ENCODE measurements at regions not wholly inside any gene's neighbourhood (a gene's known extent, or its start where the extent isn't known, plus 50 kb on each side); places are given as distances from the start of the nearest gene placed in this dataset.

DNA sequence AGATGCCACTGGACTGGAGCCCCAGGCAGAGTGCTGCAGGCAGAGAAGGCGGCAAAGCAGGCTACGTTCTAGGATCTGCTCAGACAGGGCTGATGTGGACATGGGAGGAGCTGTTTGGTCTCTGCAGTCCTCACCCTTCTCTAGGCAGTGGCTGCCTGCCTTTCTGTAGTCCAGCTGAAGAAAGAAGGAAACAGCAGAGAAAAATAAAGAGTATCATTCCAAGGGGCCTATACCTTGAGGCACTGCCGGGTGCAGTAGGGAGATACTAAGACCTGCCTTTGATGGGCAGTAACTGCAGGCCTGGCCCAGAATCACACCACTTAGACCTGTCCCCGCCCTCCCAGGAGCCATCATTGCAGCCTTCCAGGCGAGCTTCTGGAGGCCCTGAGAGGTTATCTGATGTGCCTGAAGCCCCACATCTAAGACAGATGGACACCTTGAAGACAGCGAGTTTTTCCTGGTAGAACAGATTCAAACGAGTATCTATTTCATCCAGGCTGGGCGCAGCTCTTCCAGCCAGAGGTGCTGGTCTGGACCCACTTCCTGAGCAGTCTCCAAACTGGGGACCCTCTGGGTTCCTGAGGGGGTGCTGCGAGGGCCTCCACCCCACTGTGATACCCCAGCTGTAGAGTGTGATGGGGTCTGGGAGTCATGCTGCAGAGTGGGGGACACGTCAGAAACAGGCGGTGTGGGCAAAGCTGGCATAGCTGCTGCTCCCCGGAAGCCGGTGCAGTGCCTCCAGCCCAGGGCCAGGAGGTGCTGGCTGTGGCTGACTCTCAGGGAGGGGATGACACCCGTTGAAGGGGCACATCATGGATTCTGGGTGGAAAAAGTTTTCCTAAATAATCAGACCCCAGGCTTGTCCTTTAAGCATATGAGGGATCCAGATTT lies 87.3 kb upstream of the OTOS start:
- ChIA-PET CTCF (no interaction called here), POLR2A (interaction anchor here (0.7 kb wide), 1 partner anchor 204 kb away, joined by 3 read pairs; no protein-coding TSS in a partner anchor)
- no peak for TF ChIP-seq ZNF384 (IDR thresholded peaks at IDR 0.05)
- no peak for TF ChIP-seq ARNT (IDR thresholded peaks at IDR 0.05)
- no peak for TF ChIP-seq PKNOX1 (IDR thresholded peaks at IDR 0.05)
- no peak for TF ChIP-seq TARDBP (IDR thresholded peaks at IDR 0.05)
- no peak for TF ChIP-seq NFRKB (IDR thresholded peaks at IDR 0.05)
- no peak for TF ChIP-seq BHLHE40 (IDR thresholded peaks at IDR 0.05; ENCODE audit: borderline replicate concordance)
- no peak for TF ChIP-seq FOXK2 (IDR thresholded peaks at IDR 0.05)
- TF ChIP-seq ELF4 (IDR thresholded peaks at IDR 0.05): no peak
- TF ChIP-seq SUZ12 (IDR thresholded peaks at IDR 0.05): no peak
- TF ChIP-seq LEF1 (IDR thresholded peaks at IDR 0.05; ENCODE audit: borderline replicate concordance): no peak
- TF ChIP-seq FOXA1 (IDR thresholded peaks at IDR 0.05): no peak
- TF ChIP-seq HDGF (IDR thresholded peaks at IDR 0.05; ENCODE audit: borderline replicate concordance): no peak
- TF ChIP-seq SP1 (IDR thresholded peaks at IDR 0.05): no peak
- no peak for TF ChIP-seq CTBP1 (IDR thresholded peaks at IDR 0.05; ENCODE audit: borderline replicate concordance)
- DNase-seq (ENCODE audit: extremely low spot score): no peak

- TF ChIP-seq PKNOX1 (IDR thresholded peaks at IDR 0.05) (no peak), BHLHE40 (IDR thresholded peaks at IDR 0.05; ENCODE audit: borderline replicate concordance) (no peak), FOXM1 (IDR thresholded peaks at IDR 0.05; ENCODE audit: borderline replicate concordance) (no peak), LEF1 (IDR thresholded peaks at IDR 0.05; ENCODE audit: borderline replicate concordance) (no peak), L3MBTL2 (conservative IDR thresholded peaks at IDR 0.05) (no peak), ARNT (IDR thresholded peaks at IDR 0.05) (no peak), HDGF (IDR thresholded peaks at IDR 0.05; ENCODE audit: borderline replicate concordance) (no peak), FOXK2 (IDR thresholded peaks at IDR 0.05) (no peak), ZNF384 (IDR thresholded peaks at IDR 0.05) (no peak), SP1 (IDR thresholded peaks at IDR 0.05) (no peak), CTBP1 (IDR thresholded peaks at IDR 0.05; ENCODE audit: borderline replicate concordance) (no peak), FOXA1 (IDR thresholded peaks at IDR 0.05) (no peak), ELF4 (IDR thresholded peaks at IDR 0.05) (no peak), SUZ12 (IDR thresholded peaks at IDR 0.05) (no peak), TARDBP (IDR thresholded peaks at IDR 0.05) (no peak)
- CTCF ChIA-PET: no interaction called here
- POLR2A ChIA-PET: no interaction called here
- DNase-seq (ENCODE audit: extremely low spot score): no peak
Observed at GRCh38 chr2:240229005-240229404, 88.5 kb upstream of the OTOS start.

DNA sequence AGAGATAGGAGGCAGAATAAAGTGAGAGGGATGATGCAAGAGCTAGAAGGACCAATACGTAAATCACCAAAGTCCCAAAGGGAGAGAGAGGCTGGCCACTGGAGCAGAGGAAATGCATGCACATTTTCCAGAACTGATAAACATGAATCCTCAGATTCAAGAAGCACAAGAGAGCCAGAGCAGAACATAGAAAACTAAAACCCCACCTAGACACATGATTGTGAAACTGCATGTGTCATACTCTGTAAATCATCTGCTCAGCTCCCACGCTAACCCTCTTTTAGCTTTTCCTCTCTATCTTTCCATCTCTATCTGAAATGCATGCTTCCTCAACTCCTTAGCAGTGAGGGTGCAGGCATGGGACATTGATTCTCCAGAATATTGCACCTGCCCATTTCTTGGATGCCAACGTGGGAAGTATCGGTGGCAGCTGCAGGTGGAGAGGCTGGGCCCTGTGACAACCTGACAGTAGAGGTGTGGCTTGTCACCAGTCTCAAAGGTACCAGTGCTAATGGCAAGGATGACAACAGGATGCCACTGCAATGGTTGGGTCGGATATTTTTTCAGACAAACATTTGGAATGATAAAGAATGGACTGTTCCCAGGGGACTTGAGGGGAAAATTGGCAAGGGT lies 89.3 kb upstream of the OTOS start:
- ChIA-PET POLR2A (no interaction called here), CTCF (no interaction called here)
- DNase-seq (ENCODE audit: extremely low spot score): no peak
- TF ChIP-seq ARNT (IDR thresholded peaks at IDR 0.05) (no peak), CTBP1 (IDR thresholded peaks at IDR 0.05; ENCODE audit: borderline replicate concordance) (no peak), HDGF (IDR thresholded peaks at IDR 0.05; ENCODE audit: borderline replicate concordance) (no peak), BHLHE40 (IDR thresholded peaks at IDR 0.05; ENCODE audit: borderline replicate concordance) (no peak), SUZ12 (IDR thresholded peaks at IDR 0.05) (no peak), FOXA1 (IDR thresholded peaks at IDR 0.05) (no peak), TARDBP (IDR thresholded peaks at IDR 0.05) (no peak), NFRKB (IDR thresholded peaks at IDR 0.05) (no peak), FOXK2 (IDR thresholded peaks at IDR 0.05) (no peak), ELF4 (IDR thresholded peaks at IDR 0.05) (no peak), ZNF384 (IDR thresholded peaks at IDR 0.05) (no peak), FOXM1 (IDR thresholded peaks at IDR 0.05; ENCODE audit: borderline replicate concordance) (no peak), L3MBTL2 (conservative IDR thresholded peaks at IDR 0.05) (no peak), LEF1 (IDR thresholded peaks at IDR 0.05; ENCODE audit: borderline replicate concordance) (no peak), PKNOX1 (IDR thresholded peaks at IDR 0.05) (no peak), SP1 (IDR thresholded peaks at IDR 0.05) (no peak)

- TF ChIP-seq HDGF (IDR thresholded peaks at IDR 0.05; ENCODE audit: borderline replicate concordance) (no peak), FOXK2 (IDR thresholded peaks at IDR 0.05) (no peak)
- DNase-seq (ENCODE audit: extremely low spot score): no peak
- CTCF ChIA-PET: no interaction called here
- POLR2A ChIA-PET: no interaction called here
Observed at GRCh38 chr2:240230291-240230931, 90.0 kb upstream of the OTOS start.

DNA sequence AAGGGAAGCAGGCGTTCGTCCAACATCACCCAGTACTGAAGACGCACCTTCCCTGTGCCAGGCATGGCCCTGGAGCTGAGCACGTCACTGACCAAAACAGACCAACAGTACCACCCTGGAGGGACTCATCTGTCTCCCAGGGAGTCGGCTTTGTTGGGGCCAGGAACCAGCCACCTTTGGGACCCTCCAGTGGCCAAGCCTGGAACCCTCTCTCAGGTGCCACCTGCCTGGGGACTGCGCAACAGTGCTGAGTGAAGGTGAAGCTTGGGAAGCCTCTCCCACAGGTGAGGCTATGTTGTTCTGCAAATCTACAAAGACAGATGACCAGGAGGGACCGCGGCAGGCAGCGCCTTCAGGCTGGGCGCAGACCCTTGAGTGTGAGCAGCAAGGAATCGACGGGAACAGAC lies 91.4 kb upstream of the OTOS start:
- ChIA-PET POLR2A (no interaction called here), CTCF (interaction anchor here (1.2 kb wide), 1 partner anchor 207 kb away, joined by 3 read pairs; no protein-coding TSS in a partner anchor)
- DNase-seq (ENCODE audit: extremely low spot score): no peak
- TF ChIP-seq FOXA1 (IDR thresholded peaks at IDR 0.05): no peak
- no peak for TF ChIP-seq NFRKB (IDR thresholded peaks at IDR 0.05)
- no peak for TF ChIP-seq LEF1 (IDR thresholded peaks at IDR 0.05; ENCODE audit: borderline replicate concordance)
- TF ChIP-seq SUZ12 (IDR thresholded peaks at IDR 0.05): no peak
- no peak for TF ChIP-seq HDGF (IDR thresholded peaks at IDR 0.05; ENCODE audit: borderline replicate concordance)
- no peak for TF ChIP-seq TARDBP (IDR thresholded peaks at IDR 0.05)
- no peak for TF ChIP-seq ELF4 (IDR thresholded peaks at IDR 0.05)
- no peak for TF ChIP-seq SP1 (IDR thresholded peaks at IDR 0.05)
- TF ChIP-seq FOXK2 (IDR thresholded peaks at IDR 0.05): no peak
- TF ChIP-seq ARNT (IDR thresholded peaks at IDR 0.05): no peak
- no peak for TF ChIP-seq ZNF384 (IDR thresholded peaks at IDR 0.05)
- TF ChIP-seq BHLHE40 (IDR thresholded peaks at IDR 0.05; ENCODE audit: borderline replicate concordance): no peak
- no peak for TF ChIP-seq CTBP1 (IDR thresholded peaks at IDR 0.05; ENCODE audit: borderline replicate concordance)
- no peak for TF ChIP-seq PKNOX1 (IDR thresholded peaks at IDR 0.05)
- TF ChIP-seq FOXM1 (IDR thresholded peaks at IDR 0.05; ENCODE audit: borderline replicate concordance): no peak
- TF ChIP-seq L3MBTL2 (conservative IDR thresholded peaks at IDR 0.05): no peak
